Esophagus squamous epithelium (tissue), 4 donors: ENCODE measurements at regions not wholly inside any gene's neighbourhood (a gene's known extent, or its start where the extent isn't known, plus 50 kb on each side); places are given as distances from the start of the nearest gene placed in this dataset.

Experiments
- POLR2A ChIP-seq, 4 donors: fragments of 450-650 bp; IDR thresholded peaks; one replicate each; pipeline ENCODE4 v1.6.1; 2017; ENCODE audit warnings: antibody characterized with exemption in 4 of 4, mild to moderate bottlenecking in 4 of 4, moderate library complexity in 3 of 4
- TF ChIP-seq, protein P1 (sequence below), 6 experiments: fragments of 450-650 bp in 4 of 6; fragments of 200-600 bp in 2 of 6; sonication (generic) in 2 of 6; IDR thresholded peaks; one replicate each; pipeline ENCODE4 v1.5.1; 2016 to 2019; ENCODE audit warnings: antibody characterized with exemption in 6 of 6, mild to moderate bottlenecking in 4 of 6, moderate library complexity in 4 of 6

DNA sequence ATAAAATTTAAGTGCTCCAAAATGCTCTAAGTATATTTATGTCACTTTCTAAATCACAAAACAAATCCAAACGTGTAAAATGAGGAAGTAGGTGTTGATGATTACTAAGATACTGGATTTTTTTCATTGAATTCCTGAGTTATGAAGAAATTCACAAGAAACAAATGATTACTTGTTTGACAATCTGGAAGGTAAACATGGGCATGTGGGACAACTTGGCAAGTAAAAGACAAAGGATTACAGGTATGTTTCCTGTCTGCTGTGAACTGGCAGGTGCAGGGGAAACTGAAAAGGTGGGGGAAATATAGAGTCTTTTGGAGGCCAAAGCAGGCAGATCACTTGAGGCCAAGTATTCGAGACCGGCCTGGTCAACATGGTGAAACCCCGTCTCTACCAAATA is 252.7 kb upstream of the AZI2 start:
- TF ChIP-seq, protein P1, sequence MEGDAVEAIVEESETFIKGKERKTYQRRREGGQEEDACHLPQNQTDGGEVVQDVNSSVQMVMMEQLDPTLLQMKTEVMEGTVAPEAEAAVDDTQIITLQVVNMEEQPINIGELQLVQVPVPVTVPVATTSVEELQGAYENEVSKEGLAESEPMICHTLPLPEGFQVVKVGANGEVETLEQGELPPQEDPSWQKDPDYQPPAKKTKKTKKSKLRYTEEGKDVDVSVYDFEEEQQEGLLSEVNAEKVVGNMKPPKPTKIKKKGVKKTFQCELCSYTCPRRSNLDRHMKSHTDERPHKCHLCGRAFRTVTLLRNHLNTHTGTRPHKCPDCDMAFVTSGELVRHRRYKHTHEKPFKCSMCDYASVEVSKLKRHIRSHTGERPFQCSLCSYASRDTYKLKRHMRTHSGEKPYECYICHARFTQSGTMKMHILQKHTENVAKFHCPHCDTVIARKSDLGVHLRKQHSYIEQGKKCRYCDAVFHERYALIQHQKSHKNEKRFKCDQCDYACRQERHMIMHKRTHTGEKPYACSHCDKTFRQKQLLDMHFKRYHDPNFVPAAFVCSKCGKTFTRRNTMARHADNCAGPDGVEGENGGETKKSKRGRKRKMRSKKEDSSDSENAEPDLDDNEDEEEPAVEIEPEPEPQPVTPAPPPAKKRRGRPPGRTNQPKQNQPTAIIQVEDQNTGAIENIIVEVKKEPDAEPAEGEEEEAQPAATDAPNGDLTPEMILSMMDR (IDR thresholded peaks at IDR 0.05) = no peak
- no peak for TF ChIP-seq POLR2A (IDR thresholded peaks at IDR 0.05)
